DND-41 (cell line): ENCODE measurements at regions not wholly inside any gene's neighbourhood (a gene's known extent, or its start where the extent isn't known, plus 50 kb on each side); places are given as distances from the start of the nearest gene placed in this dataset.

Experiments used
- EZH2 ChIP-seq: IDR thresholded peaks from 3 replicates; pipeline ENCODE4 v1.6.1; 2012; ENCODE audit warnings: borderline replicate concordance, low read depth, mild to moderate bottlenecking, moderate library complexity, low read length, inconsistent platforms; ENCODE audit not compliant: severe bottlenecking
- TF ChIP-seq, protein P1 (sequence below): IDR thresholded peaks from 2 replicates; pipeline ENCODE4 v1.5.1; 2012; ENCODE audit warnings: borderline replicate concordance, low read length, moderate library complexity, mild to moderate bottlenecking; ENCODE audit not compliant: poor library complexity, severe bottlenecking; ENCODE audit errors: extremely low read depth

DNA sequence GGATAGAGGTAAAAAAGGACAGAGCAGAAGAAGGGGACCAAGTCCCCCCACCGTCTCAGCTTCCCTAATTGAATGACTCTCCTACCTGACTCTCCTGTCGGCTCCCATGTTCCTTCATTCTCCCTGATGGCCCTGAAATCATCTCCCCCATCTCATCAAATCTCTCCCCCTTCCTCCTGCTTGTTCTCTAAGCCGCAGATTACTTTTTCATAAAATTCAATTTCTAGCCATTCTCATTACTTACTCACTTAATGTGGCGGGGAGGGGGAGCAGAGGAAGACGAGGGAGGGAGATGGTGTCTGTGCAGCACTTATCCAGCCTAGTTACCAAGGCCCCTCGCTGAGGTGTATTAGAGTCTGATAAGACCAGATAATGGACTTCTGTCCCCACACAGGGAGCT, 161.5 kb downstream of the CCT6B start:
- TF ChIP-seq, protein P1, sequence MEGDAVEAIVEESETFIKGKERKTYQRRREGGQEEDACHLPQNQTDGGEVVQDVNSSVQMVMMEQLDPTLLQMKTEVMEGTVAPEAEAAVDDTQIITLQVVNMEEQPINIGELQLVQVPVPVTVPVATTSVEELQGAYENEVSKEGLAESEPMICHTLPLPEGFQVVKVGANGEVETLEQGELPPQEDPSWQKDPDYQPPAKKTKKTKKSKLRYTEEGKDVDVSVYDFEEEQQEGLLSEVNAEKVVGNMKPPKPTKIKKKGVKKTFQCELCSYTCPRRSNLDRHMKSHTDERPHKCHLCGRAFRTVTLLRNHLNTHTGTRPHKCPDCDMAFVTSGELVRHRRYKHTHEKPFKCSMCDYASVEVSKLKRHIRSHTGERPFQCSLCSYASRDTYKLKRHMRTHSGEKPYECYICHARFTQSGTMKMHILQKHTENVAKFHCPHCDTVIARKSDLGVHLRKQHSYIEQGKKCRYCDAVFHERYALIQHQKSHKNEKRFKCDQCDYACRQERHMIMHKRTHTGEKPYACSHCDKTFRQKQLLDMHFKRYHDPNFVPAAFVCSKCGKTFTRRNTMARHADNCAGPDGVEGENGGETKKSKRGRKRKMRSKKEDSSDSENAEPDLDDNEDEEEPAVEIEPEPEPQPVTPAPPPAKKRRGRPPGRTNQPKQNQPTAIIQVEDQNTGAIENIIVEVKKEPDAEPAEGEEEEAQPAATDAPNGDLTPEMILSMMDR: no peak
- no peak for TF ChIP-seq EZH2
